Ramos (cell line): ENCODE measurements at regions not wholly inside any gene's neighbourhood (a gene's known extent, or its start where the extent isn't known, plus 50 kb on each side); places are given as distances from the start of the nearest gene placed in this dataset.

ENCODE experiments used
- in situ Hi-C: fragments of 300-500 bp; cut with MboI; formaldehyde crosslinking; loops from one replicate; pipeline ENCODE4 v1.14.3; 2022; ENCODE audit warnings: low sequenced_read_pairs; ENCODE audit not compliant: unreplicated experiment

- in situ Hi-C loops = no loop called here
These were observed 103.8 kb upstream of the MME start for GRCh38 chr3:154976072-154976983.

GRCh38 chr3:154973851-154974250, 106.3 kb upstream of the MME start:
- in situ Hi-C loops = no loop called here

- in situ Hi-C loops = no loop called here
These were observed 107.2 kb upstream of the MME start for GRCh38 chr3:154972951-154973350.

- in situ Hi-C loops = no loop called here
These were observed 108.3 kb upstream of the MME start for GRCh38 chr3:154971771-154972326.

GRCh38 chr3:154971341-154971740, 108.8 kb upstream of the MME start:
- in situ Hi-C loops = no loop called here

- in situ Hi-C loops = no loop called here
These were observed 109.3 kb upstream of the MME start for GRCh38 chr3:154970797-154971196.

- in situ Hi-C loops = no loop called here
These were observed 110.8 kb upstream of the MME start for GRCh38 chr3:154969366-154969765.

- in situ Hi-C loops = no loop called here
These were observed 113.0 kb upstream of the MME start for GRCh38 chr3:154967090-154967489.

- in situ Hi-C loops = loop anchor here (10.0 kb wide), 1 partner anchor 368 kb away; no protein-coding TSS in a partner anchor
These were observed 123.3 kb upstream of the MME start for GRCh38 chr3:154956815-154957214.

- in situ Hi-C loops = loop anchor here (10.0 kb wide), 1 partner anchor 369 kb away; no protein-coding TSS in a partner anchor
These were observed 124.1 kb upstream of the MME start for GRCh38 chr3:154955907-154956533.

GRCh38 chr3:154954757-154955156, 125.4 kb upstream of the MME start:
- in situ Hi-C loops = loop anchor here (10.0 kb wide), 1 partner anchor 370 kb away; no protein-coding TSS in a partner anchor

- in situ Hi-C loops = loop anchor here (10.0 kb wide), 1 partner anchor 371 kb away; no protein-coding TSS in a partner anchor
These were observed 126.6 kb upstream of the MME start for GRCh38 chr3:154953538-154953937.

GRCh38 chr3:154952553-154952952, 127.6 kb upstream of the MME start:
- in situ Hi-C loops = loop anchor here (10.0 kb wide), 1 partner anchor 372 kb away; no protein-coding TSS in a partner anchor

GRCh38 chr3:154943981-154944380, 136.1 kb upstream of the MME start:
- in situ Hi-C loops = no loop called here

GRCh38 chr3:154942827-154943226, 137.3 kb upstream of the MME start:
- in situ Hi-C loops = no loop called here

- in situ Hi-C loops = no loop called here
These were observed 143.9 kb upstream of the MME start for GRCh38 chr3:154936196-154936595.

GRCh38 chr3:154933581-154933980, 146.5 kb upstream of the MME start:
- in situ Hi-C loops = no loop called here

GRCh38 chr3:154932633-154933032, 147.5 kb upstream of the MME start:
- in situ Hi-C loops = no loop called here

- in situ Hi-C loops = no loop called here
These were observed 148.6 kb upstream of the MME start for GRCh38 chr3:154931484-154931883.

GRCh38 chr3:154926721-154927120, 153.4 kb upstream of the MME start:
- in situ Hi-C loops = no loop called here

- in situ Hi-C loops = no loop called here
These were observed 158.8 kb upstream of the MME start for GRCh38 chr3:154921351-154921750.
